Common myeloid progenitor, CD34-positive (primary cell): ENCODE measurements at regions not wholly inside any gene's neighbourhood (a gene's known extent, or its start where the extent isn't known, plus 50 kb on each side); places are given as distances from the start of the nearest gene placed in this dataset.

Experiments used
- CTCF ChIA-PET: fragments of 350-600 bp; sonication (Branson Sonifier 250); formaldehyde crosslinking; loops from one replicate; lab custom pipeline; 2021; ENCODE audit warnings: antibody characterized with exemption; lab: Charles Lee
- POLR2A ChIA-PET: fragments of 350-600 bp; sonication (Branson Sonifier 250); formaldehyde crosslinking; loops from one replicate; lab custom pipeline; 2021; ENCODE audit warnings: antibody characterized with exemption; lab: Charles Lee
- DNase-seq, 3 donors: peaks; one replicate each; pipeline versions ENCODE4 v3.0.0 to v3.0.0-alpha.2; 2013
- H3K27ac ChIP-seq, 2 experiments: 1 replicate in 1 of 2; 2 replicates in 1 of 2; pipeline ENCODE4 v1.7.0; 2013; ENCODE audit warnings: inconsistent platforms in 2 of 2, low read length in 2 of 2, mild to moderate bottlenecking in 2 of 2, low read depth in 1 of 2, moderate library complexity in 1 of 2; ENCODE audit not compliant: severe bottlenecking in 2 of 2, insufficient read depth in 1 of 2, poor library complexity in 1 of 2
- H3K27me3 ChIP-seq, 5 experiments: replicated peaks in 2 of 5; 1 replicate in 3 of 5; 2 replicates in 2 of 5; pipeline versions ENCODE4 v1.6.1 to v1.7.0; 2013; ENCODE audit warnings: low read length in 4 of 5, mild to moderate bottlenecking in 2 of 5, moderate library complexity in 2 of 5, inconsistent platforms in 1 of 5; ENCODE audit not compliant: insufficient read depth in 5 of 5, control insufficient read depth in 4 of 5
- H3K36me3 ChIP-seq, 4 experiments: 1 replicate in 2 of 4; 2 replicates in 2 of 4; pipeline versions ENCODE4 v1.6.1 to v1.7.0; 2013; ENCODE audit warnings: low read length in 3 of 4, control low read depth in 1 of 4, mild to moderate bottlenecking in 1 of 4; ENCODE audit not compliant: control insufficient read depth in 4 of 4, insufficient read depth in 4 of 4
- H3K4me1 ChIP-seq, 4 experiments: 1 replicate in 3 of 4; 2 replicates in 1 of 4; pipeline versions ENCODE4 v1.6.1 to v1.7.1; 2013; ENCODE audit warnings: low read length in 3 of 4, mild to moderate bottlenecking in 3 of 4, control low read depth in 1 of 4, inconsistent platforms in 1 of 4, moderate library complexity in 1 of 4; ENCODE audit not compliant: control insufficient read depth in 4 of 4, insufficient read depth in 4 of 4; ENCODE audit errors: control extremely low read depth in 1 of 4
- H3K4me3 ChIP-seq, 7 experiments: 1 replicate in 4 of 7; 2 replicates in 3 of 7; pipeline versions ENCODE4 v1.5.1 to v1.7.0; 2013; ENCODE audit warnings: mild to moderate bottlenecking in 7 of 7, low read length in 6 of 7, moderate library complexity in 6 of 7, inconsistent platforms in 2 of 7, low read depth in 2 of 7, control low read depth in 1 of 7; ENCODE audit not compliant: insufficient read depth in 4 of 7, control insufficient read depth in 1 of 7; ENCODE audit errors: extremely low read depth in 1 of 7
- H3K9me3 ChIP-seq, 5 experiments: 1 replicate in 4 of 5; 2 replicates in 1 of 5; pipeline versions ENCODE4 v1.6.1 to v1.7.1; 2013; ENCODE audit warnings: low read length in 4 of 5, mild to moderate bottlenecking in 2 of 5, inconsistent platforms in 1 of 5, low read depth in 1 of 5, moderate library complexity in 1 of 5; ENCODE audit not compliant: control insufficient read depth in 4 of 5, insufficient read depth in 2 of 5; ENCODE audit errors: control extremely low read depth in 1 of 5
- WGBS: methylation state at CpG from one replicate; pipeline ENCODE4 v1.1.5; 2013; ENCODE audit not compliant: insufficient coverage; 5-methylcytosine and 5-hydroxymethylcytosine counted together

DNA sequence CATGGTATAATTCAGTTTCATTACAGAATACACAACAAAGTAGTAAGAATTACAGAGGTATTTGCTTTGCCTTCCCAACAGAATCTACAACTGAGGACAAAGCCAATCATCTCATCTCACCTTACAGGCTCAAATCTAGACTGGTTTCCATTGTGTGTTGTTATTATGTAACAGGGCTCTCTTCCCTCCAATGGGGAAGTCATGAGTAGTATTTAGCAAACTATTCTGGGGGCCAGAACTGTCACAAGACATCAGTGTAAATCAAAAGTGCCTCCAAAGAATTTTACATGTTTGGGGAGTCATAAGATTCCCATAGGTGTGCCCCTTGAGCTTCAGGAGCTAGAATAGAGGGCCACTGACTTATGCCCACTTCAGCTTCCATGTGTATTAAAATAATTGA lies 187.0 kb upstream of the EDNRB start:
- Histone ChIP-seq H3K9me3 (no peaks in the 10 kb centered on the region), H3K4me1 (peaks cover 0 to 18% (median 8%) of the 10 kb centered on the region in 4 experiments), H3K4me3 (no peak overlapping the region), H3K36me3 (no peaks in the 10 kb centered on the region), H3K27ac (no peak overlapping the region), H3K27me3 (no peaks in the 10 kb centered on the region)
- DNase-seq, result no peak
- ChIA-PET CTCF (no interaction called here), POLR2A (no interaction called here)

DNA sequence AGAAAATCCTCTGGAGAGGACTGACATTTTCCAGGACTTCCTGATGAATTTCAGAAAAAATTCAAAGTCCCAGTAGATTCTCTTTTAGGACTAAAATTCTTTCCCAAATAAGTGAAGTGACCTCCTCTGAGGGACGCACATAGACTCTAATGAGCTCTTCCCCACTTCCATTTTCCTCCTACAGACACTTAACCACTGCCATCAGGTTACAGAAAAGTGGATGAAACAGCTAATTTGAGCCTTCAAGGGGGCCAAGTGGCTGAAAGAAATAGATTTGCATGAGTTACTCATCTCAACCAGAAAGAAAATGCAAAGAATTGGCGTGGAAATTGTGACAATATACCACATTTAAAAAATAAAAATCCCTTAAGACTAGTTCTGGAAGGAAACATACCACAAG lies 185.3 kb upstream of the EDNRB start:
- Histone ChIP-seq H3K27me3 (no peaks in the 10 kb centered on the region), H3K36me3 (no peaks in the 10 kb centered on the region), H3K27ac (no peak overlapping the region), H3K9me3 (no peaks in the 10 kb centered on the region), H3K4me1 (peaks cover 0 to 18% (median 8%) of the 10 kb centered on the region in 4 experiments), H3K4me3 (no peak overlapping the region)
- no peak for DNase-seq
- POLR2A ChIA-PET, result no interaction called here
- CTCF ChIA-PET, result no interaction called here
- no CpG with 5 or more reads among the region's 2 CpGs for WGBS

DNA sequence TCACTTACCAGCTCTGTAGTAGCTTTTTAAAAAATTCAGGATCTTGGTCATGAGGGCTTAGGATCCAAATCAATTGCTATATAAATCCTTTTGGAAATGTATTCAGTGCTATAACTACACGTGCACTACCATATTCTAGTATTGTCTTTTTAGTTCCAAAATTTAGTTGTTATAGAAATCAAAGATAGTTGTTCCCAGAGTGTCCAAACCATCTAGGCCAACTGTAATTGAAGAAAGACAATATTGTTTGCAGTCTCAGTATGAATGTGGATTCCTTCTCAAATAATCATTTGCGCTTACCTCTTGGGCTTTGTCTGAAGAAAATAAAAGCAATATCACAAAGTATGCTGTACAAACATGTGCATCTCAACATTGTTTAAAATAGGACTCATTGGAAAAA lies 184.1 kb upstream of the EDNRB start:
- Histone ChIP-seq H3K4me3 (no peak overlapping the region), H3K4me1 (peaks cover 3 to 19% (median 15%) of the 10 kb centered on the region in 4 experiments), H3K36me3 (no peaks in the 10 kb centered on the region), H3K9me3 (no peaks in the 10 kb centered on the region), H3K27me3 (no peaks in the 10 kb centered on the region), H3K27ac (no peak overlapping the region)
- CTCF ChIA-PET, result interaction anchor here (1.0 kb wide), 1 partner anchor 9 kb away, joined by 4 read pairs; no protein-coding TSS in a partner anchor
- POLR2A ChIA-PET, result no interaction called here
- no CpG with 5 or more reads among the region's 2 CpGs for WGBS
- no peak for DNase-seq

DNA sequence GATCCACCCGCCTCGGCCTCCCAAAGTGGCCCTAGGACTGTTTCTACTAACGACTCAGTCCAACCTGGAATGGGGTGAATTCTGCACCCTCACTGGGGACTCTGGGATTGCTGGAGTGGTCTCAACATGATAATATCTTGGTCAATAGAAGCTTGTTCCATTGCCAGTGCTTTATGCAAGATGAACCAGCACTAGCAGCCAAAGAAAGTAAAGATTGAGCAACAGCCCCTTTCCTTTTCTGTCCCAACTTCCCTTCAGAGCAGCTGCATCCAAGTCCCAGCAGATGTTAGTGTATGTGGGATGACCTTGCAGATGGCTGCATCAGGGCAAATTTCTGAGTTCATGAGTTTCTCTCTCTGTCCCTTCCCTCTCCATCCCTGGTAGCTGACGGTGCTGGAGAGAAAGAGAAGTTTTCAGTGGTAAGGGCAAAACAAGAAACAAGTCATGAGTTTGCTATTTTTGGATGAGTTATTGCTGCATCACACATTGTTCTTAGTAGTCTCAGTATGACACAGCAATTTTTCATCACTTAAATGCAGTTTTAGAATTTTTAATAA lies 183.6 kb upstream of the EDNRB start:
- Histone ChIP-seq H3K36me3 (no peaks in the 10 kb centered on the region), H3K27me3 (no peaks in the 10 kb centered on the region), H3K4me3 (peak overlapping the region in 1 of 7 experiments; percentile 31), H3K9me3 (no peaks in the 10 kb centered on the region), H3K27ac (no peak overlapping the region), H3K4me1 (peaks cover 3 to 21% (median 15%) of the 10 kb centered on the region in 4 experiments)
- 100% methylated on average over 3 of the region's 4 CpGs for WGBS
- ChIA-PET CTCF (interaction anchor here (1.0 kb wide), 1 partner anchor 9 kb away, joined by 4 read pairs; no protein-coding TSS in a partner anchor), POLR2A (no interaction called here)
- DNase-seq, result peak; percentile 65 to 94 (median 92)

DNA sequence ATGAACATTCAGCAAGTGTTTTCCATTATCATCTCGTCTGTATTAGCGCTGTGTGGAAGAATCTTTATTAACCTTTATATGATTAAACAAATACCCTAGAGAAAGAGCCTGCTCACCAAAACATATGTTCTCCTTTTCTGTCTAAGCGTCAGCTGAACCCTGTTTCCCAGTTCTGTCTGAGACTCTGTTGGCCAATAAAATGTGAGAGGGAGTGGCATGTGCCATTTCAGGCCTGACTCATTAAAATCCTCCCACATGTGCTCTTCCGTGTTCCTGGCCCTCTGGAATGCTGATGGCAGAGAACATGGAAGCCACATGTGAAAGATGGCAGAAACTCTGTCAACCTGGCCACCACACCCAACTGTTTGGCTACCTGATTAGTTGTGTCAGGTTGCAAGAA lies 181.9 kb upstream of the EDNRB start:
- no peaks in the 10 kb centered on the region for H3K9me3 ChIP-seq
- WGBS, result 98% methylated on average over 4 of the region's 4 CpGs
- no peaks in the 10 kb centered on the region for H3K36me3 ChIP-seq
- ChIA-PET CTCF (interaction anchor here (0.6 to 1.8 kb wide), 2 partner anchors 21 to 102 kb away, joined by 3 to 7 read pairs; no protein-coding TSS in a partner anchor), POLR2A (no interaction called here)
- peaks cover 3 to 21% (median 16%) of the 10 kb centered on the region in 4 experiments for H3K4me1 ChIP-seq
- no peak overlapping the region for H3K27ac ChIP-seq
- no peak overlapping the region for H3K4me3 ChIP-seq
- no peaks in the 10 kb centered on the region for H3K27me3 ChIP-seq
- DNase-seq, result no peak

DNA sequence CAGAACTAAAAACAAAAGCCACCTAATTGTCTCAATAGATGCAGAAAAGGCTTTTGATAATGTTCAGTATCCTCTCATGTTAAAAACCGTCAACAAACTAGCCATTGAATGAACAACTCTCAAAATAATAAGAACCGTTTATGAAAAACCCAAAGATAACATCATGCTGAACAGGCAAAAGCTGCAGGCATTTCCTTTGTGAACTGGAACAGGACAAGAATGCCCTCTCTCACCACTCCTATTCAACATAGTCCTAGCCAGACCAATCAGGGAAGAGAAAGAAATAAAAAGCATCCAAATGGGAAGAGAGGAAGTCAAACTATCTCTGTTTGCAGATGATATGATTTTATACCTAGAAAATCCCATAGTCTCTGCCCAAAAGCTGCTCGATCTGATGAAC lies 179.6 kb upstream of the EDNRB start:
- Histone ChIP-seq H3K4me1 (peaks cover 3 to 25% (median 18%) of the 10 kb centered on the region in 4 experiments), H3K36me3 (no peaks in the 10 kb centered on the region), H3K9me3 (no peaks in the 10 kb centered on the region), H3K27ac (no peak overlapping the region), H3K27me3 (no peaks in the 10 kb centered on the region), H3K4me3 (no peak overlapping the region)
- WGBS, result no CpG with 5 or more reads among the region's 3 CpGs
- CTCF ChIA-PET, result no interaction called here
- DNase-seq, result no peak
- POLR2A ChIA-PET, result no interaction called here

DNA sequence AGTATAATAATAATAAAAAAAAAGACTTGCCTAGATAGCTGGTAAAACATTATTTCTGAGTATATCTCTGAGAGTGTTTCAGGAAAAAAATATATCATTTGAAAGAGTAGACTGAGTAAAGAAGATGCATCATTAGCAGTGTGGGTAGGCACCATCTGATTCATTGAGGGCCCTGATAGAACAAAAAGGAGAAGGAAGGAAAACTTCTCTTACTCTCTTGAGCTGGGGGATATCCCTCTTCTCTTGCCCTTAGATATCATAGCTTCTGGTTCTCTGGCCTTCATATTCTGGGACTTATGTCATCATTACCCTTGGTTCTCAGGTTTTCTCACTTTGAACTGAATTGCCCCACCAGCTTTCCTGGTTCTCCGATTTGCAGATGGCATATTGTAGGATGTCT lies 177.6 kb upstream of the EDNRB start:
- POLR2A ChIA-PET, result no interaction called here
- Histone ChIP-seq H3K4me3 (no peak overlapping the region), H3K9me3 (no peaks in the 10 kb centered on the region), H3K27ac (no peak overlapping the region), H3K27me3 (no peaks in the 10 kb centered on the region), H3K4me1 (peaks cover 3 to 14% (median 8%) of the 10 kb centered on the region in 4 experiments), H3K36me3 (no peaks in the 10 kb centered on the region)
- DNase-seq, result no peak
- WGBS, result 100% methylated on average over 1 of the region's 1 CpG
- CTCF ChIA-PET, result no interaction called here
